ENCODE measurements at regions not wholly inside any gene's neighbourhood (a gene's known extent, or its start where the extent isn't known, plus 50 kb on each side); places are given as distances from the start of the nearest gene placed in this dataset.
"Not testable (repeated sequence)": the region's sequence is repeated elsewhere in the genome, so short reads cannot be mapped to it uniquely, and the experiment has no call there.

GRCh38 chr5:148880197-148880596, 53.8 kb downstream of the ADRB2 start:
- no peak overlapping the region for H3K4me3 Mint-ChIP-seq
- H3K27ac Mint-ChIP-seq = no peak overlapping the region
- H3K36me3 Mint-ChIP-seq = no peaks in the 10 kb centered on the region
- no peak for ATAC-seq (replicated peaks)
- H3K27me3 Mint-ChIP-seq = no peaks in the 10 kb centered on the region
- no peak for DNase-seq
- H3K4me1 Mint-ChIP-seq = peaks cover 0 to 4% of the 10 kb centered on the region in 2 donors
- no peaks in the 10 kb centered on the region for H3K9me3 Mint-ChIP-seq

DNA sequence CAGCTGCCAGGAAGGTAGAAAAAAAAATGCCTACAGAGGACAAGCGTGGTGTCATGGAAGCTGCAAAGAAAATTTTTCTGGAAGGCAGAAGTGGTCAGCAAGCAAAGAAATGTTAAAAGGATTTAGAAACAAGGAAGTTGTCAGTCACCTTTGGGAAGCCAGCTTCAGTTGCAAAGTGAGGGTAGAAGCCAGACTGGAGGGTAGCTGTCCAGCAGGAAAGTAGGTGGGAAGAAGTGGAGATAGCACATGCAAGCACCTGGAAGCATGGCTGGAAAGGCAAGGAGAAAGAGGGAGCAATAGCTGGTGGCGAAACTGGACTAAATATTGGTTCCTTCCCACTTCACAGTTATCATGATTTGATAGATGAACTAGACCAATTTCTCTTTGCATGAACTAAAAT, 54.3 kb downstream of the ADRB2 start:
- no peaks in the 10 kb centered on the region for H3K36me3 Mint-ChIP-seq
- H3K27me3 Mint-ChIP-seq = no peaks in the 10 kb centered on the region
- peaks cover 0 to 4% of the 10 kb centered on the region in 2 donors for H3K4me1 Mint-ChIP-seq
- ATAC-seq (replicated peaks) = no peak
- H3K9me3 Mint-ChIP-seq = peaks cover 0 to 2% of the 10 kb centered on the region in 2 donors
- no peak overlapping the region for H3K27ac Mint-ChIP-seq
- no peak overlapping the region for H3K4me3 Mint-ChIP-seq
- DNase-seq = no peak

DNA sequence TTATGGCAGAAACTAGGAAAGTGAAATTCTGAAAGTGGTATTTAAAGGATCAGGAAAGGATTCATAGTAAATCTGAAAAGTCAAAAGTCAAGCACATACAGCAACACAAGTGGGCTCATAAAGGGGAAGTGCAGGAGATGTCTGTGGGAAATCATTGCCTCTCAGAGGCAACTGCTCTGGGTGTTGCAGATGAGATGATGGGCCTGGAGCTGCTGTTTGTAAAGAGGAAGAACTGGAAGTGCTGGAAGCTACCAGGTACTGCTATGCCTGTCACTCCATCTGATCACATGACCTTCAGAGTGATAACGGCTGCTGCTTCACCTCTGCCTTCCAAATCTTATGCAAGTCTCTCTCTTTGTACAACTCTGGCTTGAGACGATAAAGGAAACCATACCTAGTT, 55.9 kb downstream of the ADRB2 start:
- H3K27ac Mint-ChIP-seq = no peak overlapping the region
- DNase-seq (no peak), ATAC-seq (replicated peaks) (no peak)
- H3K27me3 Mint-ChIP-seq = no peaks in the 10 kb centered on the region
- no peak overlapping the region for H3K4me3 Mint-ChIP-seq
- peaks cover 0 to 4% of the 10 kb centered on the region in 2 donors for H3K4me1 Mint-ChIP-seq
- H3K36me3 Mint-ChIP-seq = no peaks in the 10 kb centered on the region
- peaks cover 0 to 2% of the 10 kb centered on the region in 2 donors for H3K9me3 Mint-ChIP-seq

DNA sequence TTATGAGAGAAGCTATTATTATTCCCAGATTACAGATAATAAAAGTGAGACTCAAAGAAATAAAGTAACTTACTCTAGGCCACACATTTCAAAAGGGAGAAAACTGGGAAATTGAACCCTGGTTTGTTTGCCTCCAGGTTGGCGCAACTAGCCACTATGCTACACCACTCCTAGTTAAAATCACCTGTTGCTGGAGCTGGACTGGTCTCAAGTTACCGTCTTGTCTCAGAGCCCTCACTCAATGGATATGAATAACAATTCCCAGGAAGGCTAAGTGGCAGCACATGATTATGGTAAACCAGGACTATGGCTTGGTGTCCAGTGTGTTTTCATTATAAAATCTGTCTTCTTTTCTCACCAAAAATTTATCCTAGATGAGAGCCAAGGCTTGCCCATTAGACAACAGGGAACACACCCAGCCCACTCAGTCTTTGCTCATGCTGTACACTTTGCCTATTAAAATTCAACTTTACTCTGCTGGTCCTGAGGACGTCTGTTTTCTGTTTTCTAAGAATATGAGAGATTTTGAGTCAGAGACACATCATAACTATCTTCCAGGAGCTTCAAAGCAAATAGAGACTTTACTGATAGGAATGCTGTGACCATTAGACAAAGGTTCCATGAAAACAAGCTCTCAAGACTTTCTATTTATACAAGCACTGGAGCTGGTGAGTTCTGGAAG, 58.1 kb downstream of the ADRB2 start:
- Mint-ChIP-seq H3K4me3 (no peak overlapping the region), H3K36me3 (no peaks in the 10 kb centered on the region), H3K27ac (no peak overlapping the region), H3K27me3 (peaks cover 8 to 15% of the 10 kb centered on the region in 2 donors), H3K9me3 (peaks cover 0 to 2% of the 10 kb centered on the region in 2 donors), H3K4me1 (peaks cover 0 to 2% of the 10 kb centered on the region in 2 donors)
- ATAC-seq (replicated peaks) = no peak
- no peak for DNase-seq

GRCh38 chr5:148887123-148887881, 60.9 kb downstream of the ADRB2 start:
- no peak overlapping the region for H3K4me3 Mint-ChIP-seq
- peaks cover 18 to 23% of the 10 kb centered on the region in 2 donors for H3K27me3 Mint-ChIP-seq
- ATAC-seq (replicated peaks) (peak in 1 of 2 donors; percentile 46), DNase-seq (no peak)
- peaks cover 3 to 5% of the 10 kb centered on the region in 2 donors for H3K9me3 Mint-ChIP-seq
- H3K27ac Mint-ChIP-seq = no peak overlapping the region
- no peaks in the 10 kb centered on the region for H3K36me3 Mint-ChIP-seq
- H3K4me1 Mint-ChIP-seq = no peaks in the 10 kb centered on the region

- not testable (repeated sequence) for H3K4me3 Mint-ChIP-seq; H3K27ac Mint-ChIP-seq; H3K4me1 Mint-ChIP-seq; ATAC-seq (replicated peaks); H3K36me3 Mint-ChIP-seq; DNase-seq
- Mint-ChIP-seq H3K9me3 (peaks cover 8 to 13% of the 10 kb centered on the region in 2 donors), H3K27me3 (peaks cover 22 to 30% of the 10 kb centered on the region in 2 donors)
These were observed 63.5 kb downstream of the ADRB2 start for GRCh38 chr5:148889936-148890335.

DNA sequence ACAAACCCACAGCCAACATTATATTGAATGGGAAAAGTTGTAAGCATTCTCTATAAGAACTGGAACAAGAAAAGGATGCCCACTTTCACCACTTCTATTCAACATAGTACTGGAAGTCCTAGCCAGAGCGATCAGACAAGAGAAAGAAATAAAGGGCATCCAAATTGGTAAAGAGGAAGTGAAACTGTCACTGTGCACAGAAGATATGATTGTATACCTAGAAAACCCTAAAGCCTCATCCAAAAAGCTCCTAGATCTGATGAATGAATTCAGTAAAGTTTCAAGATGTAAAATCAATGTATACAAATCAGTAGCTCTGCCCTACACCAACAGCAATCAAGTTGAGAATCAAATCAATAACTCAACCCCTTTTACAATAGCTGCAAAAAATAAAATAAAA, 69.0 kb downstream of the ADRB2 start:
- not testable (repeated sequence) for DNase-seq; H3K4me1 Mint-ChIP-seq; ATAC-seq (replicated peaks); H3K36me3 Mint-ChIP-seq; H3K27ac Mint-ChIP-seq; H3K4me3 Mint-ChIP-seq
- H3K9me3 Mint-ChIP-seq = peaks cover 5 to 12% of the 10 kb centered on the region in 2 donors
- peaks cover 13 to 17% of the 10 kb centered on the region in 2 donors for H3K27me3 Mint-ChIP-seq

DNA sequence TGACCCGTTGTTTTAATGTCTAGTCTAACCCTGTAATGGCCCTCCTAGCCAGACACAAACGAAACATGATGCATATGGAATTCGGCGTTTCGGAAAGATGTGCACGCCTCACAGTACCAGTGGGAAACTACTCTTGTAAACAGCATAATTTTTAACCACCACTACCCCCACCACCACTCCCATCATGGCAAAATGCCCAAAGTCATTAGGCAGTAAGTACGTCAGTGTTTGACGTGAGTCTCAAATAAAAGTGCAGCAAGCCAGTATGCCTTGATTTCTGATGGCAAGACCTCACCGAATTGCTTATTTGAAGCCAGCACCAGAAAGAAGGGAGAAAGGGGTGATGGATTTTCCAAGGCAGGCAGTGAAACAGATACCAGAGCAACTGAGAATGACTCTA, 71.4 kb downstream of the ADRB2 start:
- Mint-ChIP-seq H3K27ac (no peak overlapping the region), H3K4me1 (no peaks in the 10 kb centered on the region), H3K9me3 (peaks cover 5 to 11% of the 10 kb centered on the region in 2 donors), H3K4me3 (no peak overlapping the region), H3K27me3 (peaks cover 6 to 12% of the 10 kb centered on the region in 2 donors), H3K36me3 (peaks cover 2 to 5% of the 10 kb centered on the region in 2 donors)
- DNase-seq = no peak
- ATAC-seq (replicated peaks) = no peak

DNA sequence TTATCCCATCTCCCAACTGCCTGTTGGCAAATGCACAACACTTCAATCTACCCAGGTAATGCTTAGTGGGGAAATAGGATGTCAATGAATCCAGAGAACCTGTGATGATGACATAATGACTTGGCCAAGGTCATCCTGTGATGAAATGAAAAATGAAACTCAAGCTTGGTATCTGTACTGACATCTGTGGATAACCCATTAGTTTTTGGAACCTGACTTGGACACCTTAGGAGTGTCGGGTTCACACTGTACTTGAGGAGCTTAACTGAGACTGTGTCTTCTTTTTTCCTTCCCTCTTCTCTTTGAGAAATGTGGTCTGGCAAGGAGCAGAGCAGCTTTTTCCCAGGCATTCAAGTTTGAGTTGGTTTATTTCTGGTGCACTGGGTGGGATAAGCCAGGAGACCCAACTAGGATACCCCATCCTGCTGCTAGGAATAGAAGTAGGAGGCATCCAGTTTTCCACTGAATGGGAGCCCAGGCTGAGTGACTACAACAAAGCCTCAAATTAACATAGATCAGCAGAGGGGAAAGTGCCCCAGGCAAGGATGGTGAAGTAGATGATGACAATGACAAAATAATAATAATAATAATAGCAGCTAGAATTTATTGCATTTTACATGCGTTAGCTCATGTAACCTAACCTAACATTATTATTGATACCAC, 72.1 kb downstream of the ADRB2 start:
- no peak for DNase-seq
- Mint-ChIP-seq H3K9me3 (peaks cover 3 to 9% of the 10 kb centered on the region in 2 donors), H3K36me3 (peaks cover 2 to 5% of the 10 kb centered on the region in 2 donors), H3K27me3 (peaks cover 4 to 8% of the 10 kb centered on the region in 2 donors), H3K4me1 (no peaks in the 10 kb centered on the region), H3K27ac (no peak overlapping the region), H3K4me3 (no peak overlapping the region)
- ATAC-seq (replicated peaks) = no peak

DNA sequence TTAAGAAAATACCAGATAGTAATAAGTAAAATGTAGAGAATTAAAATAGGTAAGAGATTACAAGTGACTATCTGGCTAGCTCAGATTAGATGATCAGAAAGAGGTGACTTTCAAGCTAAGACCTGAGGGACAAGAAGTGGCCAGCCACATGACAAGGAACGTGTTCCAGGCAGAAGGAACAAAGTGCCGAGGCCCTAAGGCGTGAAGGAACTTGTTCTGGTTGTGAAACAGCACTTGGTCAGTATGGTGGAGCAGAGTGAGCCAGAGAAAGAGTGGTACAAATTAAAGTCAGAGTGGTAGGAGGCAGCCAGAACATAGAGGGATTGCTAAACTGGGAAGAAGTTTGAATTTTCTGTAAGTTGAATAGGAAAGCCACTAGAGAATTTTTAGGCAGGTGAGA, 73.6 kb downstream of the ADRB2 start:
- Mint-ChIP-seq H3K9me3 (peaks cover 0 to 5% of the 10 kb centered on the region in 2 donors), H3K27ac (no peak overlapping the region), H3K27me3 (peaks cover 4 to 8% of the 10 kb centered on the region in 2 donors), H3K4me1 (no peaks in the 10 kb centered on the region), H3K36me3 (peaks cover 0 to 2% of the 10 kb centered on the region in 2 donors), H3K4me3 (no peak overlapping the region)
- no peak for DNase-seq
- no peak for ATAC-seq (replicated peaks)

DNA sequence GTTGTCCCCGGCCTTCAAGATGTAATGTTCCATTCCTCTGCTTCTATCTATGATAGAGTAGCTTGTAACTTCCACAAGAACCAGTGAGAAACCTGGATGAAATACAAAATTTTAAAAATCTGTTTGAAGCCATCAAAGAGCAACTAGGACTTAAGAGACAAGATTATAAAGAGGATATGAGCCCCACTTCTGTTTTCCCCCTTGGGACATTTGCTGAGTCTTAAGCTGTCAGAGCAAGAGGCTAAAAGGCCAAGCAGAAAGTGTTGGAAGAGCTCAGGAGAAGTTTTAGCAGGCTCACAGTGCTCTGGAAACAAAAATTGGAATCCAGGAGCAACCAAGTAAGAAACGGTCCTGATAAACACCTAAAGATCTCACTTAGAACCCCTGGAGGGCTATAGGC, 76.1 kb downstream of the ADRB2 start:
- Mint-ChIP-seq H3K4me3 (no peak overlapping the region), H3K27me3 (peaks cover 4 to 8% of the 10 kb centered on the region in 2 donors)

GRCh38 chr5:148903587-148903986, 77.2 kb downstream of the ADRB2 start:
- Mint-ChIP-seq H3K36me3 (no peaks in the 10 kb centered on the region), H3K27me3 (peaks cover 0 to 1% of the 10 kb centered on the region in 2 donors), H3K27ac (no peak overlapping the region), H3K4me3 (no peak overlapping the region), H3K4me1 (no peaks in the 10 kb centered on the region), H3K9me3 (no peaks in the 10 kb centered on the region)
- DNase-seq (no peak), ATAC-seq (replicated peaks) (no peak)

More for the DNA sequence above, 76.1 kb downstream of the ADRB2 start:
- no peaks in the 10 kb centered on the region for H3K4me1 Mint-ChIP-seq
- H3K27ac Mint-ChIP-seq = no peak overlapping the region
- H3K9me3 Mint-ChIP-seq = no peaks in the 10 kb centered on the region
- ATAC-seq (replicated peaks) = peak; percentile 48 to 62
- H3K36me3 Mint-ChIP-seq = no peaks in the 10 kb centered on the region
- no peak for DNase-seq

DNA sequence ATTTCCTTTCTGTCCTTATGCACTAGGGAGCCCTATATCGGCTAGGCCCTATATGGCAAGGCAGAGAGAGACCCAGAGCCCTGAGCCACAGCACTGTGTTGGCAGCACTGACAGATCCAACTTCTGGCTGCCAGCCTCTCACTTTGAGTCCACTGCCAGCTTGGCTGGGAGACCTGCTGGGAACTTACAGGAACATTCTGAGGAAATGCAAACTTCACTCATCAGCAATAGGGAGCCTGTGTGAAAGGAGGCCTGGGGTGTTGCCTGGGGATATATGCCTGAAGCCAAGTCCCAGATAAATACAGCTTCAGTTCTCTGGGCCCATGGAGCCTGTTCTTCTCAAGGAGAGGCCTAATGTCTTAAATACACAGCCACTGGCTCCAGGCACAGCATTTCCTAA, 78.0 kb downstream of the ADRB2 start:
- DNase-seq (no peak), ATAC-seq (replicated peaks) (no peak)
- H3K27ac Mint-ChIP-seq = no peak overlapping the region
- no peaks in the 10 kb centered on the region for H3K4me1 Mint-ChIP-seq
- no peaks in the 10 kb centered on the region for H3K36me3 Mint-ChIP-seq
- H3K9me3 Mint-ChIP-seq = no peaks in the 10 kb centered on the region
- no peaks in the 10 kb centered on the region for H3K27me3 Mint-ChIP-seq
- H3K4me3 Mint-ChIP-seq = no peak overlapping the region

DNA sequence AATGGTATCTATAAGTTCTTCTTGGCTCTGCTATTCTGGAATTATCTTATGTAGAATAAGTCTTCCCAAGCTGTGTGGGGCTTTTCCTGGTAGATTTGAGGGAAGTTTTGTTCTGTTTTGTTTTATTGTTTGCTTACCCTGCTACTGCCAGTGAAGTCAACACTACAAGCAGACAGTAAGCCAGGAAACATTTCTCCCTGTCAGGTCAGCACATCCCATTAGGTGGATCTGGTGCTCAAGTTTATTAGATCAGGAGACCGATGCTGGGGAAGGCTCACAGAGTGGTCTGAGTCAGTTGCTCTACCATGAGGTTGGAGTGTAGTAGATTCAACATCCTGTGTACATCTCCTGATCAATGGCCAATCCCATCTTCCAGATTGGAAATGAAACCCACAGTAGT, 79.1 kb downstream of the ADRB2 start:
- Mint-ChIP-seq H3K4me3 (no peak overlapping the region), H3K36me3 (no peaks in the 10 kb centered on the region)

More for the DNA sequence above, 79.1 kb downstream of the ADRB2 start:
- ATAC-seq (replicated peaks) (no peak), DNase-seq (no peak)
- Mint-ChIP-seq H3K27ac (no peak overlapping the region), H3K9me3 (no peaks in the 10 kb centered on the region), H3K27me3 (no peaks in the 10 kb centered on the region), H3K4me1 (no peaks in the 10 kb centered on the region)
